ENCODE measurements at regions not wholly inside any gene's neighbourhood (a gene's known extent, or its start where the extent isn't known, plus 50 kb on each side); places are given as distances from the start of the nearest gene placed in this dataset.

DNA sequence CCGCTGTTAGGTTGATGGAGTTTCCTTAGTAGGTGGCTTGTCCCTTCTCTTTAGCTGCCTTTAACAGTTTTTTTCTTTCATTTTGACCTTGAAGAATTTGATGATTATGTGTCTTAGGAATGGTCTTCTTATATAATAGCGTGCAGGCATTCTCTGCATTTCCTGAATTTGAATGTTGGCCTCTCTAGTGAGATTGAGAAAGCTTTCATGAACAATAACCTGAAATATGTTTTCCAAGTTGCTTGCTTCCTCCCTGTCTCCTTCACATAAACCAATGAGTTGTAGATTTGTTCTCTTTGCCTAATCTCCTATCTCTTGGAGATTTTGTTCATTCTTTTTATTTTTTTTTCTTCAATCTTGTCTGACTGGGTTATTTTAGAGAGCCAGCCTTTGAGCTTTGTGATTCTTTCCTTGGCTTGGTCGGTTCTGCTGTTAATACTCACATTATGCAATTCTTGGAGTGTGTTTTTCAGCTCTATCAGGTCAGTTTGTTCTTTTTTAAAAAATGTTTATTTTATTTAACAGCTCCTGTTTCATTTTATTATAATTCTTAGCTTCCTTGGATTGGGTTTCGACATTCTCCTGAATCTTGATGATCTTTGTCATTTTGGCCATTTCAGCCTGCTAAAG, 627.9 kb downstream of the SI start:
- TF ChIP-seq ZNF837 (tag by site-specific recombination; IDR thresholded peaks at IDR 0.05): no peak
- no peak for TF ChIP-seq ZNF664 (tag by site-specific recombination; IDR thresholded peaks at IDR 0.05)
- TF ChIP-seq, protein P1, sequence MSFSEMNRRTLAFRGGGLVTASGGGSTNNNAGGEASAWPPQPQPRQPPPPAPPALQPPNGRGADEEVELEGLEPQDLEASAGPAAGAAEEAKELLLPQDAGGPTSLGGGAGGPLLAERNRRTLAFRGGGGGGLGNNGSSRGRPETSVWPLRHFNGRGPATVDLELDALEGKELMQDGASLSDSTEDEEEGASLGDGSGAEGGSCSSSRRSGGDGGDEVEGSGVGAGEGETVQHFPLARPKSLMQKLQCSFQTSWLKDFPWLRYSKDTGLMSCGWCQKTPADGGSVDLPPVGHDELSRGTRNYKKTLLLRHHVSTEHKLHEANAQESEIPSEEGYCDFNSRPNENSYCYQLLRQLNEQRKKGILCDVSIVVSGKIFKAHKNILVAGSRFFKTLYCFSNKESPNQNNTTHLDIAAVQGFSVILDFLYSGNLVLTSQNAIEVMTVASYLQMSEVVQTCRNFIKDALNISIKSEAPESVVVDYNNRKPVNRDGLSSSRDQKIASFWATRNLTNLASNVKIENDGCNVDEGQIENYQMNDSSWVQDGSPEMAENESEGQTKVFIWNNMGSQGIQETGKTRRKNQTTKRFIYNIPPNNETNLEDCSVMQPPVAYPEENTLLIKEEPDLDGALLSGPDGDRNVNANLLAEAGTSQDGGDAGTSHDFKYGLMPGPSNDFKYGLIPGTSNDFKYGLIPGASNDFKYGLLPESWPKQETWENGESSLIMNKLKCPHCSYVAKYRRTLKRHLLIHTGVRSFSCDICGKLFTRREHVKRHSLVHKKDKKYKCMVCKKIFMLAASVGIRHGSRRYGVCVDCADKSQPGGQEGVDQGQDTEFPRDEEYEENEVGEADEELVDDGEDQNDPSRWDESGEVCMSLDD (tag by site-specific recombination; IDR thresholded peaks at IDR 0.05): no peak
- Histone ChIP-seq H3K27ac (ENCODE audit: extremely low read depth, low read depth, low read length) (no peak overlapping the region), H3K4me1 (ENCODE audit: control insufficient read depth, insufficient read depth, low read length) (no peaks in the 10 kb centered on the region), H3K36me3 (ENCODE audit: control insufficient read depth in 2 of 2, insufficient read depth in 1 of 2, low read length in 2 of 2) (no peaks in the 10 kb centered on the region), H3K4me3 (ENCODE audit: low read depth, low read length) (no peak overlapping the region), H3K9me3 (ENCODE audit: control insufficient read depth, insufficient read depth, low read depth, low read length) (no peaks in the 10 kb centered on the region)
- POLR2A ChIA-PET: no interaction called here
- CTCF ChIA-PET: no interaction called here

DNA sequence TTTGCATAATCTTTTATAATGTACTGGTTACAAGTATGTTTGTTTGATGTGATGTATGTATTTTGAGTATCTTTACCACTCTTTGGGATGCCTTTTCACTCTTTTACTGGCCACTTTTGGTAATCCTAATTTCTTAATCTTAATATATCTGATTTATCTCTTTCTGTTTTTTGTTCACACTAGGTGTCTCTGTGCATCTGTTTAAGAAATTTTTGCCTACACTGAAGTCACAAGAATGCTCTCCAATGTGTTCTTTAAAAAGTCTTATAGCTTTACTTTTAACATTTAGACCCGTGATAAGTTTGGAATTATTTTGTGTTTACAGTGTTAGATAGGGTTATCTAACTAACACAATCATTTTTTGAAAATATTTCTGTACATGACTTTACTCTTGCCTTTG, 659.1 kb downstream of the SI start:
- no peaks in the 10 kb centered on the region for H3K36me3 ChIP-seq (ENCODE audit: control insufficient read depth in 2 of 2, insufficient read depth in 1 of 2, low read length in 2 of 2)
- H3K9me3 ChIP-seq (ENCODE audit: control insufficient read depth, insufficient read depth, low read depth, low read length): no peaks in the 10 kb centered on the region
- no peak overlapping the region for H3K4me3 ChIP-seq (ENCODE audit: low read depth, low read length)
- no peaks in the 10 kb centered on the region for H3K4me1 ChIP-seq (ENCODE audit: control insufficient read depth, insufficient read depth, low read length)
- H3K27ac ChIP-seq (ENCODE audit: extremely low read depth, low read depth, low read length): no peak overlapping the region
- ChIA-PET POLR2A (no interaction called here), CTCF (interaction anchor here (0.7 kb wide), 1 partner anchor 1297 kb away, joined by 3 read pairs; no protein-coding TSS in a partner anchor)
- TF ChIP-seq ZNF660 (tag by site-specific recombination; IDR thresholded peaks at IDR 0.05) (no peak), HOXA7 (CRISPR knock-in tag; IDR thresholded peaks at IDR 0.05; ENCODE audit: borderline replicate concordance) (no peak), ZNF132 (tag by site-specific recombination; IDR thresholded peaks at IDR 0.05; ENCODE audit: borderline replicate concordance) (no peak), ZNF530 (tag by site-specific recombination; IDR thresholded peaks at IDR 0.05; ENCODE audit: low read depth) (no peak), ZNF670 (tag by site-specific recombination; IDR thresholded peaks at IDR 0.05; ENCODE audit: low read depth) (no peak), ZFP41 (tag by site-specific recombination; IDR thresholded peaks at IDR 0.05; ENCODE audit: borderline replicate concordance) (no peak), ZNF302 (tag by site-specific recombination; IDR thresholded peaks at IDR 0.05; ENCODE audit: low read depth) (no peak), ZNF394 (tag by site-specific recombination; IDR thresholded peaks at IDR 0.05; ENCODE audit: borderline replicate concordance) (no peak), ZBTB11 (tag by site-specific recombination; conservative IDR thresholded peaks at IDR 0.05; ENCODE audit: low read depth) (no peak)
- TF ChIP-seq, protein P2, sequence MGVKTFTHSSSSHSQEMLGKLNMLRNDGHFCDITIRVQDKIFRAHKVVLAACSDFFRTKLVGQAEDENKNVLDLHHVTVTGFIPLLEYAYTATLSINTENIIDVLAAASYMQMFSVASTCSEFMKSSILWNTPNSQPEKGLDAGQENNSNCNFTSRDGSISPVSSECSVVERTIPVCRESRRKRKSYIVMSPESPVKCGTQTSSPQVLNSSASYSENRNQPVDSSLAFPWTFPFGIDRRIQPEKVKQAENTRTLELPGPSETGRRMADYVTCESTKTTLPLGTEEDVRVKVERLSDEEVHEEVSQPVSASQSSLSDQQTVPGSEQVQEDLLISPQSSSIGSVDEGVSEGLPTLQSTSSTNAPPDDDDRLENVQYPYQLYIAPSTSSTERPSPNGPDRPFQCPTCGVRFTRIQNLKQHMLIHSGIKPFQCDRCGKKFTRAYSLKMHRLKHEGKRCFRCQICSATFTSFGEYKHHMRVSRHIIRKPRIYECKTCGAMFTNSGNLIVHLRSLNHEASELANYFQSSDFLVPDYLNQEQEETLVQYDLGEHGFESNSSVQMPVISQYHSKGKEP (tag by site-specific recombination; IDR thresholded peaks at IDR 0.05): no peak
- TF ChIP-seq, protein P3, sequence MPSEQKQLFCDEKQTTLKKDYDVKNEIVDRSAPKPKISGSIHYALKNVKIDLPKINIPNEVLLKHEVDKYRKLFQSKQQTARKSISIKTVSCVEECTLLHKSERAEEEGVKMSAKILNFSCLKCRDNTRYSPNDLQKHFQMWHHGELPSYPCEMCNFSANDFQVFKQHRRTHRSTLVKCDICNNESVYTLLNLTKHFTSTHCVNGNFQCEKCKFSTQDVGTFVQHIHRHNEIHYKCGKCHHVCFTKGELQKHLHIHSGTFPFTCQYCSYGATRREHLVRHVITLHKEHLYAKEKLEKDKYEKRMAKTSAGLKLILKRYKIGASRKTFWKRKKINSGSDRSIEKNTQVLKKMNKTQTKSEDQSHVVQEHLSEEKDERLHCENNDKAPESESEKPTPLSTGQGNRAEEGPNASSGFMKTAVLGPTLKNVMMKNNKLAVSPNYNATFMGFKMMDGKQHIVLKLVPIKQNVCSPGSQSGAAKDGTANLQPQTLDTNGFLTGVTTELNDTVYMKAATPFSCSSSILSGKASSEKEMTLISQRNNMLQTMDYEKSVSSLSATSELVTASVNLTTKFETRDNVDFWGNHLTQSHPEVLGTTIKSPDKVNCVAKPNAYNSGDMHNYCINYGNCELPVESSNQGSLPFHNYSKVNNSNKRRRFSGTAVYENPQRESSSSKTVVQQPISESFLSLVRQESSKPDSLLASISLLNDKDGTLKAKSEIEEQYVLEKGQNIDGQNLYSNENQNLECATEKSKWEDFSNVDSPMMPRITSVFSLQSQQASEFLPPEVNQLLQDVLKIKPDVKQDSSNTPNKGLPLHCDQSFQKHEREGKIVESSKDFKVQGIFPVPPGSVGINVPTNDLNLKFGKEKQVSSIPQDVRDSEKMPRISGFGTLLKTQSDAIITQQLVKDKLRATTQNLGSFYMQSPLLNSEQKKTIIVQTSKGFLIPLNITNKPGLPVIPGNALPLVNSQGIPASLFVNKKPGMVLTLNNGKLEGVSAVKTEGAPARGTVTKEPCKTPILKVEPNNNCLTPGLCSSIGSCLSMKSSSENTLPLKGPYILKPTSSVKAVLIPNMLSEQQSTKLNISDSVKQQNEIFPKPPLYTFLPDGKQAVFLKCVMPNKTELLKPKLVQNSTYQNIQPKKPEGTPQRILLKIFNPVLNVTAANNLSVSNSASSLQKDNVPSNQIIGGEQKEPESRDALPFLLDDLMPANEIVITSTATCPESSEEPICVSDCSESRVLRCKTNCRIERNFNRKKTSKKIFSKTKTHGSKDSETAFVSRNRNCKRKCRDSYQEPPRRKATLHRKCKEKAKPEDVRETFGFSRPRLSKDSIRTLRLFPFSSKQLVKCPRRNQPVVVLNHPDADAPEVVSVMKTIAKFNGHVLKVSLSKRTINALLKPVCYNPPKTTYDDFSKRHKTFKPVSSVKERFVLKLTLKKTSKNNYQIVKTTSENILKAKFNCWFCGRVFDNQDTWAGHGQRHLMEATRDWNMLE (tag by site-specific recombination; conservative IDR thresholded peaks at IDR 0.05; ENCODE audit: low read depth): no peak
- TF ChIP-seq, protein P4, sequence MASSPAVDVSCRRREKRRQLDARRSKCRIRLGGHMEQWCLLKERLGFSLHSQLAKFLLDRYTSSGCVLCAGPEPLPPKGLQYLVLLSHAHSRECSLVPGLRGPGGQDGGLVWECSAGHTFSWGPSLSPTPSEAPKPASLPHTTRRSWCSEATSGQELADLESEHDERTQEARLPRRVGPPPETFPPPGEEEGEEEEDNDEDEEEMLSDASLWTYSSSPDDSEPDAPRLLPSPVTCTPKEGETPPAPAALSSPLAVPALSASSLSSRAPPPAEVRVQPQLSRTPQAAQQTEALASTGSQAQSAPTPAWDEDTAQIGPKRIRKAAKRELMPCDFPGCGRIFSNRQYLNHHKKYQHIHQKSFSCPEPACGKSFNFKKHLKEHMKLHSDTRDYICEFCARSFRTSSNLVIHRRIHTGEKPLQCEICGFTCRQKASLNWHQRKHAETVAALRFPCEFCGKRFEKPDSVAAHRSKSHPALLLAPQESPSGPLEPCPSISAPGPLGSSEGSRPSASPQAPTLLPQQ (tag by site-specific recombination; IDR thresholded peaks at IDR 0.05): no peak

All from HEK293 (cell line).